Thyroid gland (tissue), 4 donors: ENCODE measurements at regions not wholly inside any gene's neighbourhood (a gene's known extent, or its start where the extent isn't known, plus 50 kb on each side); places are given as distances from the start of the nearest gene placed in this dataset.

ENCODE experiments used
- DNase-seq, 2 donors: peaks; one replicate each; pipeline ENCODE4 v3.0.0-alpha.2; 2019
- H3K27ac ChIP-seq, 3 donors: fragments of 200-600 bp; sonication (generic); 1 replicate in 2 of 3; 2 replicates in 1 of 3; pipeline ENCODE4 v1.5.1; 2016 to 2019; ENCODE audit warnings: mild to moderate bottlenecking in 1 of 3, moderate library complexity in 1 of 3
- H3K27me3 ChIP-seq: fragments of 200-600 bp; sonication (generic); one replicate; pipeline ENCODE4 v1.5.1; 2019
- H3K36me3 ChIP-seq, 2 donors: fragments of 200-600 bp; sonication (generic); one replicate each; pipeline ENCODE4 v1.5.1; 2016 to 2019
- H3K4me1 ChIP-seq, 2 donors: fragments of 200-600 bp; sonication (generic); one replicate each; pipeline ENCODE4 v1.5.1; 2017 to 2019
- H3K4me3 ChIP-seq, 3 donors: fragments of 200-600 bp; sonication (generic); replicated peaks in 1 of 3; 1 replicate in 2 of 3; 2 replicates in 1 of 3; pipeline ENCODE4 v1.5.1; 2016; ENCODE audit warnings: mild to moderate bottlenecking in 1 of 3
- H3K9me3 ChIP-seq: fragments of 200-600 bp; sonication (generic); one replicate; pipeline ENCODE4 v1.5.1; 2017
- POLR2A ChIP-seq, 2 donors: fragments of 450-650 bp; IDR thresholded peaks; one replicate each; pipeline ENCODE4 v1.6.1; 2017; ENCODE audit warnings: antibody characterized with exemption in 2 of 2, mild to moderate bottlenecking in 2 of 2, moderate library complexity in 1 of 2
- WGBS, 2 donors: methylation state at CpG; one replicate each; pipeline ENCODE4 v1.1.5; 2017; 5-methylcytosine and 5-hydroxymethylcytosine counted together
- intact Hi-C: fragments of 100-400 bp; cut with DNase I; formaldehyde crosslinking; loops from one replicate; pipeline ENCODE4 v1.15.1; 2023
- TF ChIP-seq, protein P1 (sequence below), 6 experiments: fragments of 200-600 bp in 3 of 6; fragments of 450-650 bp in 3 of 6; sonication (generic) in 3 of 6; IDR thresholded peaks; one replicate each; pipeline ENCODE4 v1.5.1; 2016 to 2019; ENCODE audit warnings: antibody characterized with exemption in 6 of 6, mild to moderate bottlenecking in 2 of 6, inconsistent platforms in 1 of 6, moderate library complexity in 1 of 6

DNA sequence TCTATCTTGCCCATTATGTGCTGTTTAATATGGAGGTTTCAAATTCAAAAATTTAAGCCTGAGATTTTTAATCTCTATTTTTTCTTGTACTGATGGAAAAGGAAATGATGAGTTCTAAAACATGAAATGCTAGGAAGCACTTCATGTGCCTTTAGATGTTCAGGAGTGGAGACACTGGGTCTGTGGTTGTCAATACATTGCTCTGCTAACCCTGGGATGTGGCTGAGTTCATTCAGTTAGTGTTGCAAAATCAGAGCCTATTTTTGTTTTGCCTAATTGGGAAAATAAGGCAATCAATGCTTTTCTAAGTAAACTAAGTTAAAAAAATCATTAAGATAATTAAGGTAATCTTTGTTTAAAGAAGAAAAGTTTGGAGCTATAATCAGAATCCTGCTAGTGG is 83.1 kb downstream of the DIPK2A start:
- no peak for TF ChIP-seq POLR2A (IDR thresholded peaks at IDR 0.05)
- TF ChIP-seq, protein P1, sequence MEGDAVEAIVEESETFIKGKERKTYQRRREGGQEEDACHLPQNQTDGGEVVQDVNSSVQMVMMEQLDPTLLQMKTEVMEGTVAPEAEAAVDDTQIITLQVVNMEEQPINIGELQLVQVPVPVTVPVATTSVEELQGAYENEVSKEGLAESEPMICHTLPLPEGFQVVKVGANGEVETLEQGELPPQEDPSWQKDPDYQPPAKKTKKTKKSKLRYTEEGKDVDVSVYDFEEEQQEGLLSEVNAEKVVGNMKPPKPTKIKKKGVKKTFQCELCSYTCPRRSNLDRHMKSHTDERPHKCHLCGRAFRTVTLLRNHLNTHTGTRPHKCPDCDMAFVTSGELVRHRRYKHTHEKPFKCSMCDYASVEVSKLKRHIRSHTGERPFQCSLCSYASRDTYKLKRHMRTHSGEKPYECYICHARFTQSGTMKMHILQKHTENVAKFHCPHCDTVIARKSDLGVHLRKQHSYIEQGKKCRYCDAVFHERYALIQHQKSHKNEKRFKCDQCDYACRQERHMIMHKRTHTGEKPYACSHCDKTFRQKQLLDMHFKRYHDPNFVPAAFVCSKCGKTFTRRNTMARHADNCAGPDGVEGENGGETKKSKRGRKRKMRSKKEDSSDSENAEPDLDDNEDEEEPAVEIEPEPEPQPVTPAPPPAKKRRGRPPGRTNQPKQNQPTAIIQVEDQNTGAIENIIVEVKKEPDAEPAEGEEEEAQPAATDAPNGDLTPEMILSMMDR (IDR thresholded peaks at IDR 0.05), result no peak
- Histone ChIP-seq H3K27me3 (no peaks in the 10 kb centered on the region), H3K27ac (no peak overlapping the region), H3K4me3 (no peak overlapping the region), H3K4me1 (no peaks in the 10 kb centered on the region), H3K36me3 (no peaks in the 10 kb centered on the region), H3K9me3 (no peaks in the 10 kb centered on the region)
- intact Hi-C loops, result no loop called here
- DNase-seq, result no peak

DNA sequence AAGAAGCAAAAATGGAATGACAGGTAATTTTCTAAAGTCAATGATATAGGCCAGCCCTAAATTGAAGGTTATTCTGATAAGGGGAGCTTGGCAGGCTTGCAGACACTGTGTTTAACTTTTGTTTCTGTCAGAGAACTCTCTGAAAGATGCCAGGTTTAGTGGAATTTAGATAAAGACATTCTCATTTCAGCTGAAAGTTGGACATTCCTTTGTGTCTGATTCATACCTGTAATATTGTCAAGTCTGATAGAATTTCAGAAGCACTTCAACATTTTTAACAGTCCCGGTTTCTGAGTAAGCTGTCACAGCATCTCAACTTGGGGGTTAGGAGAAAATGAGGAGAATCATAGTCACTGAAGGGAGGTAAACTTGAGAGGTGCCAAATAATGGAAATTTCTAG is 84.0 kb downstream of the DIPK2A start:
- no peak for TF ChIP-seq POLR2A (IDR thresholded peaks at IDR 0.05)
- TF ChIP-seq, protein P1 (IDR thresholded peaks at IDR 0.05), result no peak
- Histone ChIP-seq H3K27ac (no peak overlapping the region), H3K4me3 (no peak overlapping the region), H3K27me3 (no peaks in the 10 kb centered on the region), H3K36me3 (no peaks in the 10 kb centered on the region), H3K9me3 (no peaks in the 10 kb centered on the region), H3K4me1 (no peaks in the 10 kb centered on the region)
- 41 to 63% methylated on average over 1 of the region's 1 CpG for WGBS, 2 donors
- no peak for DNase-seq
- intact Hi-C loops, result no loop called here

DNA sequence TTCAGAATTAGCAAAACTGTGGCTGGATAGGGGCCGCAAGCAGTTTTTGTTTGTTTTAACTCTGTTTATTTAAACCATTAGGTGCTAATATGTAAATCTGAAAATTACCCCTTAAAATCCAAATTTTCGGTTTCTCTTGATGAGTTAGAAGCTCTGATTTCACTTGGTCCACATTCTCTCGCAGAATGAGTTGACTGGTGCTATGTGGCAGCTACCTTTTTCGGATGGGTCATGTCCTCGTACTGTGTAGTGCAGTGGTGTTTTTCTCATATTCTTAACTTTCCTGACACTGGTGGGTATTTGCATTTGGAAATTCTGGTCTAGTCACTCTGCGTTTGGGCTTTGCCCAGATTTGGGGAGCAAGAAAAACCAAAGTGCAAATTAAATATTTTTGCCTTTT is 87.1 kb downstream of the DIPK2A start:
- Histone ChIP-seq H3K27ac (no peak overlapping the region), H3K36me3 (no peaks in the 10 kb centered on the region), H3K4me3 (no peak overlapping the region), H3K4me1 (no peaks in the 10 kb centered on the region), H3K9me3 (no peaks in the 10 kb centered on the region), H3K27me3 (no peaks in the 10 kb centered on the region)
- intact Hi-C loops, result no loop called here
- 95 to 96% methylated on average over 6 of the region's 6 CpGs for WGBS, 2 donors
- TF ChIP-seq, protein P1 (IDR thresholded peaks at IDR 0.05), result no peak
- no peak for TF ChIP-seq POLR2A (IDR thresholded peaks at IDR 0.05)
- DNase-seq, result no peak

DNA sequence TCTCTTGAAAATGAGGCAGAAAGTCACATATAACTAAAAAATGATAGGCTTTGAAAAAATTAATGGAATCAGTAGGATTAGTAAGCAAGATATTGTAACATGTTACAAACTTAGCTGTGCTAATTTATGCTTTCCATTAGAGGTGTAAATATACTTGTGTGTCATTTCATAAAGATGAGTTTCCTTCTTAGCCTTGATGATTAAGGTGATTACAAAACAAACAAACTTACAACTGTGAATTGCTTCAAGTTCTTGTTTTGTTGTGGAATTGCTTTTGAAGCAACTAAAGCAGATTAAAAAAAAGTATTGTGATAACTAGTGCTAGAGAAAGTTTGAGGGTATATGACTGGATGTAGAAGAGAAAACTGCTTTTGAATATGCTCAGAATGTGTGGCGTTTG is 87.9 kb downstream of the DIPK2A start:
- 92 to 97% methylated on average over 1 of the region's 1 CpG for WGBS, 2 donors
- TF ChIP-seq, protein P1 (IDR thresholded peaks at IDR 0.05), result no peak
- TF ChIP-seq POLR2A (IDR thresholded peaks at IDR 0.05), result no peak
- no peak for DNase-seq
- H3K36me3 ChIP-seq, result no peaks in the 10 kb centered on the region
- intact Hi-C loops, result no loop called here
- no peaks in the 10 kb centered on the region for H3K27me3 ChIP-seq
- H3K27ac ChIP-seq, result no peak overlapping the region
- no peak overlapping the region for H3K4me3 ChIP-seq
- no peaks in the 10 kb centered on the region for H3K9me3 ChIP-seq
- no peaks in the 10 kb centered on the region for H3K4me1 ChIP-seq

DNA sequence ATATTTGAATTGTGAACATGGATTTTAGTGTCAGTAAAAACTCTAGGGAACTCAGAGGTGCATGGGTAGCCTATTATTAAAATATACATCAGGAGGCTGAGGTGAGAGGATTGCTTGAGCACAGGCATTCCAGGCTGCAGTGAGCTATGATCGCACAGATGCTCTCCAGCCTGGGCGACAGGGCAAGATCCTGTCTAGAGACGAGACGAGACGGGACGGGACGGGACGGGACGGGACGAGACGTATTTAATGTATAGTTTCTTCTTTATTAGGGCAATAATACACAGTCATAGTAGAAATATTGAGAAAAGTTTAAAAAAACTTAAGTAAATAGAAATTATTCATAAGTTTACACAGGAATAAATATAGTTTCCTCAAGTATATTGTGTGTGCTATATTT is 89.3 kb downstream of the DIPK2A start:
- intact Hi-C loops, result no loop called here
- H3K4me1 ChIP-seq, result no peaks in the 10 kb centered on the region
- no peak overlapping the region for H3K4me3 ChIP-seq
- H3K27ac ChIP-seq, result no peak overlapping the region
- WGBS, 2 donors, result 95 to 97% methylated on average over 11 of the region's 11 CpGs
- H3K27me3 ChIP-seq, result no peaks in the 10 kb centered on the region
- no peaks in the 10 kb centered on the region for H3K36me3 ChIP-seq
- DNase-seq, result no peak
- TF ChIP-seq, protein P1 (IDR thresholded peaks at IDR 0.05), result no peak
- no peak for TF ChIP-seq POLR2A (IDR thresholded peaks at IDR 0.05)
- no peaks in the 10 kb centered on the region for H3K9me3 ChIP-seq
